Heart left ventricle (tissue), 13 donors: ENCODE measurements at regions not wholly inside any gene's neighbourhood (a gene's known extent, or its start where the extent isn't known, plus 50 kb on each side); places are given as distances from the start of the nearest gene placed in this dataset.

Experiments used
- POLR2A ChIP-seq, 2 donors: fragments of 450-650 bp; IDR thresholded peaks; one replicate each; pipeline ENCODE4 v1.6.1; 2017; ENCODE audit warnings: antibody characterized with exemption in 2 of 2, mild to moderate bottlenecking in 2 of 2, moderate library complexity in 2 of 2
- TF ChIP-seq, protein P1 (sequence below), 12 donors: fragments of 200-600 bp; sonication (generic) in 4 of 12; IDR thresholded peaks; one replicate each; pipeline versions ENCODE4 v1.5.0 to v1.8.0; 2018 to 2022; ENCODE audit warnings: antibody characterized with exemption in 12 of 12, mild to moderate bottlenecking in 5 of 12
- donor health status: ischemic (EF 13 %, LVEDD 7.1; RV severe dilation, severe dysfunction).
- donor health status: DM: no; HTN: yes; CAD: no.
- donor health status: DM: no; HTN: no; CAD: no.
- donor health status: ischemic (EF 25% LVEDD 6.9; RV normal size, moderate dysfunction).
- donor health status: ischemic (EF 25% LVEDD 5.7; RV mildly dilated, moderate dysfunction).
- donor health status: ischemic (EF 35%, LVEDD 5.7; RV mildly dilated, moderate dysfunction).
- donor health status: nonischemic (EF 11% LVEDD 7.7; RV severe dilation, severe dysfunction).
- donor health status: DM: yes; HTN: yes; CAD: no.
- donor health status: PGD.
- donor health status: ischemic (EF 29% LVEDD 5.4; RV normal size, mild dysfunction).
- donor health status: nonischemic (EF 23%, LVEDD 6.1; RV moderate dilation, normal function).

GRCh38 chr4:137749466-137749865, 217.2 kb upstream of the PCDH18 start:
- TF ChIP-seq, protein P1, sequence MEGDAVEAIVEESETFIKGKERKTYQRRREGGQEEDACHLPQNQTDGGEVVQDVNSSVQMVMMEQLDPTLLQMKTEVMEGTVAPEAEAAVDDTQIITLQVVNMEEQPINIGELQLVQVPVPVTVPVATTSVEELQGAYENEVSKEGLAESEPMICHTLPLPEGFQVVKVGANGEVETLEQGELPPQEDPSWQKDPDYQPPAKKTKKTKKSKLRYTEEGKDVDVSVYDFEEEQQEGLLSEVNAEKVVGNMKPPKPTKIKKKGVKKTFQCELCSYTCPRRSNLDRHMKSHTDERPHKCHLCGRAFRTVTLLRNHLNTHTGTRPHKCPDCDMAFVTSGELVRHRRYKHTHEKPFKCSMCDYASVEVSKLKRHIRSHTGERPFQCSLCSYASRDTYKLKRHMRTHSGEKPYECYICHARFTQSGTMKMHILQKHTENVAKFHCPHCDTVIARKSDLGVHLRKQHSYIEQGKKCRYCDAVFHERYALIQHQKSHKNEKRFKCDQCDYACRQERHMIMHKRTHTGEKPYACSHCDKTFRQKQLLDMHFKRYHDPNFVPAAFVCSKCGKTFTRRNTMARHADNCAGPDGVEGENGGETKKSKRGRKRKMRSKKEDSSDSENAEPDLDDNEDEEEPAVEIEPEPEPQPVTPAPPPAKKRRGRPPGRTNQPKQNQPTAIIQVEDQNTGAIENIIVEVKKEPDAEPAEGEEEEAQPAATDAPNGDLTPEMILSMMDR (IDR thresholded peaks at IDR 0.05): no peak
- no peak for TF ChIP-seq POLR2A (IDR thresholded peaks at IDR 0.05)
